ENCODE measurements at regions not wholly inside any gene's neighbourhood (a gene's known extent, or its start where the extent isn't known, plus 50 kb on each side); places are given as distances from the start of the nearest gene placed in this dataset.

- intact Hi-C loops (cut with DNase I) = no loop called here
- ATAC-seq (no peak), DNase-seq (no peak)
- H3K27ac ChIP-seq = no peak overlapping the region
- no peaks in the 10 kb centered on the region for H3K9me3 ChIP-seq
- TF ChIP-seq POLR2A (IDR thresholded peaks at IDR 0.05) (no peak), CTCF (IDR thresholded peaks at IDR 0.05) (no peak)
- H3K4me1 ChIP-seq = no peaks in the 10 kb centered on the region
- no peaks in the 10 kb centered on the region for H3K36me3 ChIP-seq (replicated peaks in 1 of 2; ENCODE audit: insufficient read depth in 1 of 2, low read depth in 2 of 2)
- H3K4me3 ChIP-seq = no peak overlapping the region
- H3K27me3 ChIP-seq = no peaks in the 10 kb centered on the region
These were observed 144.7 kb upstream of the ANKRD28 start for GRCh38 chr3:15942462-15942861.

GRCh38 chr3:15942936-15943335 is 145.2 kb upstream of the ANKRD28 start:
- intact Hi-C loops (cut with DNase I) = no loop called here
- H3K4me1 ChIP-seq = no peaks in the 10 kb centered on the region
- no peaks in the 10 kb centered on the region for H3K36me3 ChIP-seq (replicated peaks in 1 of 2; ENCODE audit: insufficient read depth in 1 of 2, low read depth in 2 of 2)
- ATAC-seq (no peak), DNase-seq (no peak)
- 98% methylated on average over 2 of the region's 2 CpGs for WGBS, 2 donors
- no peaks in the 10 kb centered on the region for H3K9me3 ChIP-seq
- H3K4me3 ChIP-seq = no peak overlapping the region
- TF ChIP-seq CTCF (IDR thresholded peaks at IDR 0.05) (no peak), POLR2A (IDR thresholded peaks at IDR 0.05) (no peak)
- no peaks in the 10 kb centered on the region for H3K27me3 ChIP-seq
- no peak overlapping the region for H3K27ac ChIP-seq

DNA sequence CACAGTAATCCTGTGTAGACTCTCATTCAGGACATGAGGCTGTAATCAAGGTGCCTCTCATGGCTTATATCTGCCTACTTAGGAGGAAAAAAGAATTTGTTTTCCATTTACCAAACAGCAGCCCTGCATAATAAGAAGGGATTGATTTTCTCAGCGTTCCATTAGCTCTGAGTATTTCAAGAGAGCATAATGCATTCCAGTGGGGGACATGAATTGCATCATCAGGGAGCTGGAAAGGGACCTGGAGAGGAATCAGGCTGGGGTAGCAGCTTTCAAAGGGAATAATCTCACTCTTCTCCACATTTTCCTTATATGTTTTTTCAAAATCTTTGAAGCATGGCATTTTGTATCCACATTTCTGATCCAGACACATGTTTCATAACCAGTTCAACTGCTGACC is 150.6 kb upstream of the ANKRD28 start:
- ATAC-seq = no peak
- TF ChIP-seq POLR2A (IDR thresholded peaks at IDR 0.05) (no peak), CTCF (IDR thresholded peaks at IDR 0.05) (no peak)
- intact Hi-C loops (cut with DNase I) = no loop called here
- H3K27me3 ChIP-seq = no peaks in the 10 kb centered on the region
- peaks cover 5% of the 10 kb centered on the region for H3K4me1 ChIP-seq
- H3K4me3 ChIP-seq = no peak overlapping the region
- DNase-seq = no peak
- H3K9me3 ChIP-seq = no peaks in the 10 kb centered on the region
- WGBS, 2 donors = 48 to 53% methylated on average over 1 of the region's 1 CpG
- no peak overlapping the region for H3K27ac ChIP-seq
- no peaks in the 10 kb centered on the region for H3K36me3 ChIP-seq (replicated peaks in 1 of 2; ENCODE audit: insufficient read depth in 1 of 2, low read depth in 2 of 2)

- 38 to 45% methylated on average over 2 of the region's 2 CpGs for WGBS, 2 donors
- H3K4me3 ChIP-seq = no peak overlapping the region
- intact Hi-C loops (cut with DNase I) = no loop called here
- DNase-seq (no peak), ATAC-seq (no peak)
- H3K4me1 ChIP-seq = peaks cover 5% of the 10 kb centered on the region
- H3K27me3 ChIP-seq = no peaks in the 10 kb centered on the region
- H3K9me3 ChIP-seq = no peaks in the 10 kb centered on the region
- H3K36me3 ChIP-seq (replicated peaks in 1 of 2; ENCODE audit: insufficient read depth in 1 of 2, low read depth in 2 of 2) = no peaks in the 10 kb centered on the region
- H3K27ac ChIP-seq = no peak overlapping the region
- TF ChIP-seq POLR2A (IDR thresholded peaks at IDR 0.05) (no peak), CTCF (IDR thresholded peaks at IDR 0.05) (no peak)
These were observed 154.9 kb upstream of the ANKRD28 start for GRCh38 chr3:15952543-15953175.

DNA sequence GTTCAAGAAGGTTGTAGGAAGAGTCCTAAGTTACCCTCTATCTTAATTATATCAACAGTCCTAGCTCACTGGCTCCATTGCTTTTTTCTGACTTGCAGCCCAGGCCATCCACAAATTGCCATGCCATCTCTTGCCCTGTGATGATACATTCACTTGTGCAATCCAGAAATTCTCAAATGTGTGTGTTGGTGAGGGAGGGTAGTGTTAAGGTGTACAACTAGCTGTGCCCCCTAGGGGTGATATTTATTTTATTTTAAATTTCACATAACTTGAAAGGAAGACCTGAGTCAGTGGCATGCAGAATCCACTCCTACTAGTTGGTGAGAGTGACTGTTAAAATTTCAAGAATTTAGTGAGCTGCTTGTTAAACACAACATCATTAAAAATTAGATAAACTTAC is 156.1 kb upstream of the ANKRD28 start:
- TF ChIP-seq POLR2A (IDR thresholded peaks at IDR 0.05) (no peak), CTCF (IDR thresholded peaks at IDR 0.05) (no peak)
- no peak for ATAC-seq
- Histone ChIP-seq H3K36me3 (replicated peaks in 1 of 2; ENCODE audit: insufficient read depth in 1 of 2, low read depth in 2 of 2) (no peaks in the 10 kb centered on the region), H3K9me3 (no peaks in the 10 kb centered on the region), H3K4me1 (peaks cover 5% of the 10 kb centered on the region), H3K27ac (no peak overlapping the region), H3K4me3 (no peak overlapping the region), H3K27me3 (no peaks in the 10 kb centered on the region)
- intact Hi-C loops (cut with DNase I) = no loop called here
- DNase-seq = no peak

All from body of pancreas (tissue), 4 donors.